Midbrain (tissue), 1 donor: ENCODE measurements at regions not wholly inside any gene's neighbourhood (a gene's known extent, or its start where the extent isn't known, plus 50 kb on each side); places are given as distances from the start of the nearest gene placed in this dataset.

Experiments
- DNase-seq: peaks from one replicate; lab custom pipeline; 2025; lab: John Stamatoyannopoulos, UW

DNA sequence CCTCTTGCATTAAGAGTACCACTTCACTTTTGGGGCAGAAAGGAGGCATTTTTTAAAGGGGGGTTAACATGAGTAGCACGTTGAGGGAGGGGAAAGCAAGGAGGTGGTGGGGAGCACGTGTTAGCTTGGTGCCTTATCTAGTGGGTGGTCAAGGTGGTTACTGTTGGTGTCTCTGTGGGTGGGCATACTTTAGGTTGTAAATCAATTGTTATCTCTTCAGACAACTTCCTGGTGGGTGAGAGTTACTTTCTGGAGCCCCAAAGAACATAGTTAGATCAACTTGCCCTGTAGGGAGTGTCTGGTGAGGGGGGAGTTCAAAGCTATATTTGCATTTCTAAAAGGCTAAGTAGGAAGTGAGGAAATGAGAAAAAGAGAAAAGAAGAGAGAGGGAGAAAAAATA, 297.7 kb upstream of the CLNK start:
- no peak for DNase-seq

DNA sequence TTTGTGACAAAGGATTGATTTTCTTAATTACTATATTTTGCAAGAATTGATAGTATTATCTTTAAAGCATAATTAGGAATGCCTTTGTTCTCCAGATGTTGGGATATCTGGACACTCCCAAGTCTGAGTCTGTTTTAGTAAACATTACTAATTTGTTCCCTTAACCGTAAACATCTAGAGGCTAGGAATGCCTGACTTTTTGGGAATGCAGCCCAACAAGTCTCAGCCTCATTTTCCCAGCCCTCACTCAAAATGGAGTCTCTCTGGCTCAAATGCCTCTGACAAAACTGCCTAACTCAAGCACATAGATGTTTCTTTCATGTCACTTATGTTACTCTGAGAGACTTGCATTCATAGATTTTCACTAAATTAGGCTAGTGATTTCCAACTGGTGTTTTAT, 297.0 kb upstream of the CLNK start:
- DNase-seq, result no peak

DNA sequence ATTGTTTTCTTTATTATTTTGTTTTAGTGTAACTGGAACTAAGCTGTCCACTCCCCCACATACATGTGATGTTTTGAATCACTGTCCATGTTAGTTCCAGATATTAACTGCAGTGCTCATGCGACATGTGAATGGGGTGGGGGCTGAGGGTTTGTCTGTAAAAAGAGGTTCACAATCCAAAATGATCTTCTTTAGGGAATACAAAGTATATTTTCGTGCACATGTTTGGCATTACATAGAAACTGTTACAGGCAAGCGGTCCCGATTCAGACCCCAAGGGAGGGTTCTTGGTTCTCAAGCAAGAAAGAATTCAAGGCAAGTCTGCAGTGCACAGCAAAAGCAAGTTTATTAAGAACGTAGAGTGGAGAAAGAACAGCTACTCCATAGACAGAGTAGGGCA, 296.5 kb upstream of the CLNK start:
- no peak for DNase-seq

DNA sequence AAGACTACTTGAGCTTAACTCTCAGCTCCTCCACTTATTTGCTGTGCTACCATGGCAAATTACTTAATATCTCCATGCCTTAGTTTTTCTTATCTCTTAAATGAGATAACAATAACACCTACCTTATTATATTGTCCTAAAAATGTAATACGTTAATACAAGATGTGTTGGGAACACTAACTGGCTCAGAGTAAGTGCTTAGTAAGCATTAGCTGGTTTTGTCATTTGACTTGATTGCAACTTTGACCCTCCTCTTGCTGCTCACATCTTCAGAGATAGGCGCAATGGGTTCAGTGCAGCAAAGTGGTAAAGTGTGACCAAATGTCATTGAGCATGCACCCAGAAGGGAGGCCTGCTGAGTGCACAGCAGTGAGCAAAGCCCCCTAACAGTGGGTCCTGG, 294.5 kb upstream of the CLNK start:
- DNase-seq, result no peak

DNA sequence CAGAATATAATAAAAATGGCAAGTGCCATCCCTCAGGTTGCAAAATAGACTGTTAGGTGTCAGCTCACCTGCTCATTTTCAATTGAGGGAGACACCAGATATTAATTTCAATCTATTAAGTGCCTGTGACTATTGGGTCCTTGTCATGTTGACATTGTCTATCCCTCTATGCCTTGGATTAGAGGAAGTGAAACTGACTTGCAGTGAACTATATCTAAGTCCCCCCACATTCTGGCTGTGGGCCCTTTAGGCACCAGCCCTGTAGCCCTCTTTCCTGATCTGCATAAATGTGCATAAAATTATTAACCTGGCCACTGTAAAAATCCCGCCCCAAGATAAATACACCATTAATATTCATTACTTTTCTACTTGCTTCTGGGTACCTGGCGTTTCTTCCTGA, 293.0 kb upstream of the CLNK start:
- no peak for DNase-seq

DNA sequence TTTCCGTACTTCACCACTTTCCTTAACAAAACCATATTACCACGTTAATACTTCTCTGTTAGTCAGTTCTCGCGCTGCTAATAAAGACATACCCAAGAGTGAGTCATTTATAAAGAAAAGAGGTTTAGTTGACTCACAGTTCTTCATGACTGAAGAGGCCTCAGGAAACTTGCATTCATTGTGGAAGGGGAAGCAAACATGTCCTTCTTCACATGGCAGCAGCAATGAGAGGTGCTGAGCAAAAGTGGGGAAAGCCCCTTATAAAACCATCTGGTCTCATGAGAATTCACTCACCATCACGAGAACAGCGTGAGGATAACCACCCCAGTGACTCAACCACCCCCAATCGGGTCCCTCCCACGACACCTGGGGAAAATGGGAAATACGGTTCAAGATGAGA, 289.8 kb upstream of the CLNK start:
- DNase-seq, result no peak

DNA sequence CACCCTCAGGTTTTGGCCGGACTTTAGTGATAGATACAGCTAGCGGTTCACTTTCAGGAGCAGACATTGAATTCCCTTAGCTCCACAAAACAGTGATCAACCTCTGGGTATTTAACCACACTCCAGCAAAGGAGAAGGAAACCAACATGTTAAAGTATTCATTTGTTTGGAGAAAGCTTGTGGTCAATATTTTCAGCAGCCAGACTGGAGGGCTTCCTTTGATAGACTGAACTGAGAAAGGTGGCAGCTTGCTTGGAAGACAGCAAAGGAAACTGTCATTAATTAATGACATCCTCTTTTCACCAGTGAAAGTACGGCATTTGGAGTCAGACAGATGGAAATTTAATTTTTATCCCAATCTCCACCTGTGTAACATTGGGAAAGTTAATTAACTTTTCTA, 289.1 kb upstream of the CLNK start:
- DNase-seq, result no peak

DNA sequence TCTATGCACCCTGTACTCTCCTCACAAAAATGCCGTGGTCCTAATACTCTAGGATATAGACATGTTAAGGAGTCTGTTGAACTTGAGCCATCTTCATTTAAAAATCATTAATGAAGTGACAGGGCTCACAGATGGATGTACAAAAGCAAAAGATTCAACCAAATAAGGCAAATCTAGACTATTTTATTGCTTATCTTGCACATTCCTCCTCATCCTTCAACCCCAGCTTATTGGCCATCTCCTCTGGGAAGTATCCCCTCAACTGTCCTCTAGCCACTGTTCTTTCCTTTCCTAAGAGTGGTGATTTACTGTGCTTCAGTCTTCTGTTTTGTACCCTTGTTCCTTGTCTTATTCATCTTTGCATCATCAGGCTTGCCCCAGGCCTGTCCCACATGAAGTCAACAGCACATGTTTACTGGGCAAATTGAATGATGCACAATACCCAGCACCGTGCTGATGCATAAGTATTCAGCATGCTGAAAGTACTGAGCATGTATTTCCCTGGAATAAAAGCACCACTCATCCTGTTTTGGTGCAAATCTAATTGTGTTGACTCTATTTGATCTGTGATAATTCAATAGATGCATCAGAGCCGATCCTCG, 287.3 kb upstream of the CLNK start:
- no peak for DNase-seq

DNA sequence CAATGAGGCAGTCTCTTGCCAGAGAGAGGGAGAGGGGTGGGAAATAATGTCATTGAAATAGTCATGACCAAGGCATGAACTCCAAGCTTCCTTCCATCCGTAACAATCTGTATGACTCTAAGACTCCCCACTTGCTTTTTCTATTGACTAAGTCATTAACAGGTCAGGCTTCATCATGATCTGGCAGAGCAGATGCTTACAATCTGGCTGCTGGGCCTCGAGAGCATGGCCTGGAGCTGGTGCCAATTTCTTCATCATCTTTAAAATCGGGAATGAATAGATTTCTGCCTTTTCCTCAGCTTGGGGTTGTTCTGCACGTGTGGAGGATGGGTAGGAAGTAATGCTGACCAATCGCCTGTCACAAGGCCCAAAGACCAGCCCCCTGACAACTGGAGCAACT, 280.6 kb upstream of the CLNK start:
- DNase-seq, result no peak

DNA sequence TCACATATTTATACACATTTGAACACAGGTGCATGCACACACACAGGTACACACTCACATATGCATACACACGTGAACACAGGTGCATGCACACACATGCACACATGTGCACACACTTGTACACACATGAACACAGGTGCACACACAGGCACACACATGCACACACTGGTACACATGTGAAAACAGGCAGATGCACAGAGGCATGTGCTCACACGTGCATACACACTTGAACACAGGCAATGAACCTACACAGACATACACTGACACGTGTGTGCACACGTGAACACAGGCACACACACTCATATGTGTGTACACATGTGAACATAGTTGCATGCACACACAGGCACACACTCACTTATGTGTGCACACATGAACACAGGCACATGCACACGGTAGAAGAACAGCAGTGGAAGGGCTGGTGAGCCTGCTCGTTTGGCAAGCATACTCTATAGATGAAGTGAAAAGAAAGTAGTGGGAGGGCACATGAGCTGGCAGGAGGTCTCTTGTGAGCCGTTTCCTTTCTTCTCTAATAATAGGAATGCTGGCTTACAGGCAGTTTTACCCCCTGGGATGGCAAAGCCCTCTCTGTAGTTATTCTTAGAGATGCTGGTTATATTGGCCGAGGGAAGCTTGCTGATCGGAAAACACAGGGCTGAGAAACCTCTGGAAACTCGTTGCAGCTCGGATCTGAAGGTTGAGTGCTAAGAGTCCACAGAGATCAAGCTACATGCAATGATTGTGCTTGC, 279.6 kb upstream of the CLNK start:
- peak; percentile 3 for DNase-seq

DNA sequence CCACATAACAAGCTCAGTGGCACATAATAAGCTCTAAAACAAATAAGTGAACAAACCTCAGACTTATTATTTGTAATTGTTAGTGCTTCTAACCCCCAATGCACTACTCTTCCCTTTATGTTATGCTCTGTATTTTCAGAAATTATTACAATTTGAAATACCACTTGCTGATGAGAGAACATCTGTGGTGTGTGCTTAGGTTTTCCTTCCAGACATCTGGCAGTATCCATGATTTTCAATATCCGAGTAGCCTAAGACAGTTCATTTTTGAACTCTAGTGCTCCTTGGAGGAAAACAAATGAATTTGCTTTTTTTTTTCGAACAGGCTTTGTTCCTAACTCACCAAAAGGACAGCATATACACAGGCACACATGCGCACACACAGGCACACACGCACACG, 278.7 kb upstream of the CLNK start:
- no peak for DNase-seq

DNA sequence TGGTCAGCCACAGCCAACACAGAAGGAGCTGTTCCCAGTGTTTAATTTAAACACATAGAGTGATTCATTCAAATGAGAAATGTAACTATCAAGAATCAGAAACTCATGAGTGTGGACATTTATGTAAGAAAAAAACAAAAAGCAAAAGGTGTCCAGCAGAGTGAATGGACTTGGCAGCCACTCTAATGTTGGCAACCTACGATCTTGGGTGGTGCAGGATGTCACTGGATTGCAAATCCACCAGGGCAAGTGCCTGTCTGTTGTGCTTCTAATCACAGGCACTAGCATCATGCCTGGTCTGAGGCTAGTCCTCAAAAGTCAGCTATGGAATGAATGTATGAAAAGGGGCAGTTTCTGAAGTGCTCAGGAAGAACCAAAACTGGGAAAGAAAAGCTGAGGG, 277.7 kb upstream of the CLNK start:
- DNase-seq, result no peak

DNA sequence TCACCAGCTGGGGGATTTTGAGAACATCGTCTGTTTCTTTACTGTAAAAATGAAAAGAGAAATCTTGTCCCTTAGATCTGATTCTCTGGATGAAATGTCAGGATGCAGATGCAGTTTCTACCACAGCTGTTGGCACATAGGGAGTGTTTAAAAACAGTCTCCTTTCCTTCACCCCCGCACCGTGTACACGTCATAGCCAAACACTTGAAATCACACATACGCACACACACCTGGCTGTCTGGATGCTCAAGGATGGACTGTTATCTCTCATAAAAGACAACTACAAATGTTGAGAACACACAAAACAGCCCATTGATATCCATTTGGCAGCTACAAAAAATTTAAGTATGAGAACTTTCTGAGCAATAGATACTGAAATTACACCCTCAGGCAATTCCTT, 275.8 kb upstream of the CLNK start:
- no peak for DNase-seq

DNA sequence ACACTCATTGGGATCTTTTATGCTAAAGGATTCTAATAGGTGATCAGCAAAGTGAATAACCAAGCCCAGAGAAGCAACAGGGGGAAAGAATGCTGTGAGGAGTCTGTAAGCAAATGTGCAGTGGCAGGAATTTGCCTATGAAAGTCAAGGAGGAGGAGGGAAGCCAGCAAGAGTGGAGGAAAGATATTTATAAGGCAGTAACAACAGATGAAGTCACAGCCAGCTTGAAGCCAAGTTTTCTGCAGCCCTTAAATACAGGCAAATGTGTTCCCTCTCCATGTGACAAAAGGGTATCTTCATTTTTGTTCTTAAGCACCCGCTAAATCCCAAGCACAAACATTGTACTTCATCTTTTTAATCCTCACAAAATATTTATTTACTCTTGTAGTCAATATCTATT, 275.0 kb upstream of the CLNK start:
- no peak for DNase-seq

DNA sequence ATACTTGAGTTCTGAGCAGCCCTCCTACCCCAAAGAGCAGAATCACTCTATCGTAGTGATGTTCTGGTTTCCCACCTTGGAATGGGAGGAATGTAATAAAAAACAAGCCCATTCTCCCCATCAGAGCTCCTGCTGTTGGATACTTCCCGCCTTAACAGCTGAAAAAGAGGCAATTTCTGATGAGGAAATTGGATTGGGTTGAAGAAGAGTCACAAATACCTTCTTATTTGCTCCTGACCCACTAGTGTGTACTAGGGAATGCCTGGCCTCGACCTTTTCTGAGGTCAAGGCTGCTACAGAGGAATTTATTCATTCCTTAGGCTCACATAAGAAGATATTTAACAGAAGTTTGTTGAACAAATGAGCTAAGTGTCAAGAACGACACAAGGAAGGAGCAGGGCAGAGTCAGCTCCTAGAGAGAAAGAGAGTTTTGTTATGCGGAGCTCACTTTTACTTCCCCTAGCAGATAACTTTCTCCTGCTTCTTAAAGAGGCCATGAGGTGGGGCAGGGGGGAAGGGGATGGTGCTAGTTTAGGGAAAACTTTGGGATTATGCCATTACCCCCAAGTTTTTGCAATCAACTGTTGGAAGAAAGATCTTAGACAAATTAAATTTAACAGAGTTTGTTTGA, 273.8 kb upstream of the CLNK start:
- no peak for DNase-seq

DNA sequence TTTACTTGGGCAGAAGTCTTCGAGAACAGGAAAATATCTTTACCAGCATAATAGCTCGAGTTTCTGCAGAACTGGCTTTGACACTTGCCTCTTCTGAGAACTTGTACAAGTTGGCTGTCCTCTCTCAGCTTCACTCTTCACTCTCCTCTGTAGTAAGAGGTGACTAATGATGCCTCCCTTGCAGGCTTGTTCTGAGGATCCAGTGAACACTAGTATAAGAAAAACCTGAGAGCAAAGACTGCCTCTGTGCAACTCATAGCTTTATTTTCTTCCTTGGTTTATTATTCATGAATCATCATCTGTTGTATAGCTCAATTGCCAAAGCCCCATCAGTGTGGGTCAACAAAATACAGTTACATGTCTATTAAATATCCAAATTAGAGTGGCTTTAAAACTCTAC, 266.7 kb upstream of the CLNK start:
- DNase-seq, result no peak

DNA sequence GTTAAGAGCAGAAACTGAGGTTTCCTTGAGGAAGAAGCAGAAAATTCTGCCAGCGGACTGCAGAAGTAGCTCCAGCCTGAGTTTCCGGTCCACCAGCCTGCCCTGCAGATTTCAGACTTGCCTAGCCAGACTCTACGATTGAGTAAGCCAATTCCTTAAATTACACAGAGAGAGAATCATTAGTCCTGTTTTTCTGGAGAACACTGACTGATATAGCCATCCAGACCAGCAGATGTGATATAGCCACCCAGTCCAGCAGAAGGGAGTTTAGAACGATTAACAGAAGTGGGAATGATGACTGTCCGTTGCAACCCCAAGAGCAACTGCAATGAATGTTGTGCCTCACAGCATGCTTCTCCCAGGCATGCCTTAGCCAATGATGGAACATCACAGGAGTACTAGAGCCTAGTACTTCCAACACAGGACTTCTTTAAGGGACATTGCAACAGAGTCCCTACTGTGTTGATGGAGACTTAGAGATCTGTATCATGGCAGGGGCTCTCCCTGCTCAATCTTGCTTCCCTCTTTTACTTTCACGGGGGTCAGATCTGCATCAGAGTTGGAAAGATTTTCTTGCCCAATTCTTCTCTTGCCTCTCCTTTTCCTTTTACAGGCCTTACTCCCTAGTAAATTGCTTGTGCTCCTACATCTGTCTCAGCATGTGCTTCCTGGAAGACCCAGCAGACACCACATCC, 264.6 kb upstream of the CLNK start:
- no peak for DNase-seq

DNA sequence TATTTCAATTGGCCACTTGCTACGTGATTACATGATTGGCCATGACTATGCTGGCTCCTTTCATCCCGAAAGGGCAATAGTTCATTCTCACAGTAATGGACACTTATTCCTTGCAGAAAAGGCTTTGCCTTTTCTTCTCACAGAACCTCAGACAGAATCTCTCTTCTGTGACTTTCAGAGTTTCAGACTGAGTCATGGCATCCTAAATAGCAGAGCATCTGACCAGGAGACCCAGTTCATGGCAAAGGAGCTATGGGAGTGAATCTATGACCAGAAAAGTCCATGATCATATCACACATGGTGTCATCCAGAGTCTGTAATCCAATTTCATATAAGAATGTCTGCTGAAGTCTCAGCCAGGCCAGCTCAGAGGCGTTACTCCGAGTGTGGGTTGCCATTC, 263.3 kb upstream of the CLNK start:
- no peak for DNase-seq

DNA sequence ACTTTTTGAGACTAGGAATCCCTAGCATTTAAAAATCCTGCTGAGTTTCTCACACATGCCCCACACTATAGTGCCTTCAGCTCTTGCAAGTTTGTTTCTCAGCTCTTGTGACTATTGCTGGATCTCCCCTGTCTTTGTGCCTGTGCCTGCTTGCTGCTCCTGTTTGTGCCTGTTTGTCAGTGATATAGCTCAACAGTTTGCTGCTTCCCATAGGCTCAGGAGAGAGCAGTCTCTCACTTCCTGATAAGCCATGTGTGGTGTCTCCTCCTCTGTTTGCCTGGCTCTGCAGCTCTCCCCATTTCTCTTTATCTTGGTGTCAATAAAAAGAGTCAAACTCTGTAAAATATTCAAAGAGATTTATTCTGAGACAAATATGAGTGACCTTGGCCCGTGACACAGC, 259.8 kb upstream of the CLNK start:
- no peak for DNase-seq

DNA sequence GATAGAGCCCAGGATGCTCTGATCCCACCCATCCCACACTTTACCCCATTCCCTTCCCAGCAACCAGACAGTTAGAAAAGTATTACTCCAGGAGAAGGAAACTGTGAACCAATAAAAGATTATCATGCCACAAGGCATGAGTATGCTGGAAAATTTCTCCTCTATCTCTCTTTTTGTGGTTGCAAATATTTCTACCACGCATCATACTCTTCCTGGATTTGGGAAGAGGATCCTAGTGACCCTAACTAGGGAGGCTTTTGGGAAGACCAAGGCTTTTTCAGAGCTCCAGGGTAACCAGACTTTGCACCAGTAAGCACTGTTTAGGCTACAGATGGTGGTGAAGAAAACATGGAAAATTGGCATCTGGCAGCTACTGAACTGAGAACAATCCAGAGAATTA, 257.6 kb upstream of the CLNK start:
- DNase-seq, result no peak

DNA sequence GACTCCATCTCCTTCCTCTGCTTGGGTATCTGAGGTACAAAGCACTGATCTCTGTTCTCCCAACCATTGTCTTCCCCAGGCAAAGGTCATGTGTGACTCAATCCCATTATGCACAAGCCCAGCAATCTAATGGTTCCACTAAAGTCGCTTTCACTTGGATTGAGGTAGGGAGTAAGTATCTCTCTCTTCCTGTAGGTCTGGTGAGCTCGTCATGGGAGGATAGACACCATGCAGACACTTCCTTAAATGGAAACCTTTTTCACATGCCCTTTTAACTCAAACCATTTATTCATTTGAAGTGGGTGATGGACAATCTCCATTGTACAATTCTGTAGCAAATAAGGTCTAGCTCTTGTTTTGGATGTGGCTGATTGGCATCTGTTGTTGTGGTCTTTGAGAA, 245.2 kb upstream of the CLNK start:
- no peak for DNase-seq

DNA sequence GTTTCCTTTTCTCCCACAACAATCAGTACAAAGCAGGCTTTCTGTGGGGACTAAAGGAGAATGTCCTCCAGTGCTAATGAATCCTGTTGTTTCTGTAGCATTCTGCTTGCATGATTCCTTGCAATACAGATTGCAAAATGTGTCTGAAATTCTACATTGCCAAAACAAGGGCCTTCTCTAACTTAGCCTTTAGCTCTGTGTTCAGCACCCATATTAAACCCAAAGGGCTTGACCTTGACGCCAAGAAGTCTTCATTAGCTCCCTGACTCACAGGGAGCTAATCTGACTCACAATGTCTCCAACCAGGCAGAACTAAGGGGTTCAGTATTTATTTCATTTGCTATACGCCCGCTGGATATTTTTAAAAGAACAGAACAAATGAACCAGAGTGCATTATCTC, 241.4 kb upstream of the CLNK start:
- no peak for DNase-seq

DNA sequence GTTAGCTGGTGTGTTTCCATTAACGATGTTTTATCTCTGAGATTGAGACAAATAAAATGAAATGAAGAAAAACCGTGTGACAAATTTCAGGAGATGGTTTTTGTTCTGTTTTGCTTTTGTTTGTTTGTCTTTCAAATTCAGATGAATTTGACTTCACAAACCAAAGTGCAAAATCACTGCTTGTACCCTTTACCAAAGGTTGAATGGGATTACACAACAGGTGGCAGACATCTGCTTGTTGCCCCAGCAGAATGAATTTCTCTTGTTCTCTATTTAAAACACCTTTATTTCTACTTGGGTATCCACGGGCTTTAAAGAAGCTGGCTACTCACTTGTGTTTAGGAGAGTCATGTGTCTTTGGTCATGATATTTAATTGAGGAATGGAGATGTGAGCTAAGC, 239.7 kb upstream of the CLNK start:
- no peak for DNase-seq
